GM23338 (cell line): ENCODE measurements at regions not wholly inside any gene's neighbourhood (a gene's known extent, or its start where the extent isn't known, plus 50 kb on each side); places are given as distances from the start of the nearest gene placed in this dataset.

Experiments used
- CREB1 ChIP-seq: fragments of 250-450 bp; sonication (Bioruptor Pico); IDR thresholded peaks from 2 replicates; pipeline ENCODE4 v1.5.0; 2020; ENCODE audit warnings: low read depth, mild to moderate bottlenecking, moderate library complexity
- EZH2 ChIP-seq: fragments of 200-600 bp; sonication (generic); IDR thresholded peaks from one replicate; pipeline ENCODE4 v1.8.0; 2017; ENCODE audit warnings: antibody characterized with exemption, mild to moderate bottlenecking, low read depth; ENCODE audit not compliant: unreplicated experiment
- JUNB ChIP-seq: IDR thresholded peaks from one replicate; pipeline ENCODE4 v1.6.1; 2016; ENCODE audit warnings: antibody characterized with exemption; ENCODE audit not compliant: unreplicated experiment
- NANOG ChIP-seq: IDR thresholded peaks from 2 replicates; pipeline ENCODE4 v1.6.1; 2016; ENCODE audit warnings: antibody characterized with exemption, borderline replicate concordance
- POLR2AphosphoS5 ChIP-seq: IDR thresholded peaks from 2 replicates; pipeline ENCODE4 v1.6.1; 2016; ENCODE audit warnings: antibody characterized with exemption, low read depth
- STAT1 ChIP-seq: IDR thresholded peaks from one replicate; pipeline ENCODE4 v1.6.1; 2016; ENCODE audit warnings: antibody characterized with exemption; ENCODE audit not compliant: unreplicated experiment
- TF ChIP-seq, protein P1 (sequence below): fragments of 250-450 bp; sonication (Bioruptor Pico); IDR thresholded peaks from 2 replicates; pipeline ENCODE4 v1.5.0; 2020; ENCODE audit warnings: mild to moderate bottlenecking, moderate library complexity
- TF ChIP-seq, protein P2 (sequence below): IDR thresholded peaks from 2 replicates; pipeline ENCODE4 v1.6.1; 2016; ENCODE audit warnings: antibody characterized with exemption
- TF ChIP-seq, protein P3 (sequence below): IDR thresholded peaks from one replicate; pipeline ENCODE4 v1.6.1; 2018; ENCODE audit warnings: antibody characterized with exemption; ENCODE audit not compliant: unreplicated experiment
- TF ChIP-seq, protein P4 (sequence below), 2 experiments: fragments of 200-600 bp in 1 of 2; sonication (generic) in 1 of 2; conservative IDR thresholded peaks; 2 replicates each; pipeline versions ENCODE4 v1.5.1 to v1.6.1; 2016 to 2017; ENCODE audit warnings: antibody characterized with exemption in 2 of 2, low read depth in 2 of 2, mild to moderate bottlenecking in 2 of 2, moderate library complexity in 1 of 2

DNA sequence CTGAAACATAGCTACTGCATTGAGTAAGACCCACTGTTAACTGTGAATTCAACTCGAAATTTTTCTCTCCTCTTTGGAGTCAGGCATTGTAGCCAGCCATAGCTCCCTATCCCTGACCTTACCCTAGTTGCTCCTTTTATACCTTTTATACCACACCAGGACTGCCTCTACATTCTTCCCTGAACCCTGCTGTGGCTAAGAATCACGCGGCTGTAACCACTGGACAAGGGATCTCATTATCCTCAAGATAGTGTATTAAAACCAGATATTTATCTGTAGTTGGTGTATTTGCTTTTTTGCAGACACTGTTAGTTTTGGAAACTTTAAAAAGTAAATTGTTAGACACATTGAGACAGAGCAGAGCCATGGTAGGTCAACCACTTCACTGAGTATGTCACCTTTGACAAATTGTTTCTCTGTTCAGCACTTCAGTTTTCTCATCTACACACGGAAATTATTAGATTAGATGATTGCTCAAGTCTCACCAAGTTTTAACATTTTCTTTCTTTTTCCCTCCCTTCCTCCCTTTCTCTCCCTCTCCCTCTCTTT is 136.5 kb upstream of the PRNP start (continued):
- TF ChIP-seq, protein P1, sequence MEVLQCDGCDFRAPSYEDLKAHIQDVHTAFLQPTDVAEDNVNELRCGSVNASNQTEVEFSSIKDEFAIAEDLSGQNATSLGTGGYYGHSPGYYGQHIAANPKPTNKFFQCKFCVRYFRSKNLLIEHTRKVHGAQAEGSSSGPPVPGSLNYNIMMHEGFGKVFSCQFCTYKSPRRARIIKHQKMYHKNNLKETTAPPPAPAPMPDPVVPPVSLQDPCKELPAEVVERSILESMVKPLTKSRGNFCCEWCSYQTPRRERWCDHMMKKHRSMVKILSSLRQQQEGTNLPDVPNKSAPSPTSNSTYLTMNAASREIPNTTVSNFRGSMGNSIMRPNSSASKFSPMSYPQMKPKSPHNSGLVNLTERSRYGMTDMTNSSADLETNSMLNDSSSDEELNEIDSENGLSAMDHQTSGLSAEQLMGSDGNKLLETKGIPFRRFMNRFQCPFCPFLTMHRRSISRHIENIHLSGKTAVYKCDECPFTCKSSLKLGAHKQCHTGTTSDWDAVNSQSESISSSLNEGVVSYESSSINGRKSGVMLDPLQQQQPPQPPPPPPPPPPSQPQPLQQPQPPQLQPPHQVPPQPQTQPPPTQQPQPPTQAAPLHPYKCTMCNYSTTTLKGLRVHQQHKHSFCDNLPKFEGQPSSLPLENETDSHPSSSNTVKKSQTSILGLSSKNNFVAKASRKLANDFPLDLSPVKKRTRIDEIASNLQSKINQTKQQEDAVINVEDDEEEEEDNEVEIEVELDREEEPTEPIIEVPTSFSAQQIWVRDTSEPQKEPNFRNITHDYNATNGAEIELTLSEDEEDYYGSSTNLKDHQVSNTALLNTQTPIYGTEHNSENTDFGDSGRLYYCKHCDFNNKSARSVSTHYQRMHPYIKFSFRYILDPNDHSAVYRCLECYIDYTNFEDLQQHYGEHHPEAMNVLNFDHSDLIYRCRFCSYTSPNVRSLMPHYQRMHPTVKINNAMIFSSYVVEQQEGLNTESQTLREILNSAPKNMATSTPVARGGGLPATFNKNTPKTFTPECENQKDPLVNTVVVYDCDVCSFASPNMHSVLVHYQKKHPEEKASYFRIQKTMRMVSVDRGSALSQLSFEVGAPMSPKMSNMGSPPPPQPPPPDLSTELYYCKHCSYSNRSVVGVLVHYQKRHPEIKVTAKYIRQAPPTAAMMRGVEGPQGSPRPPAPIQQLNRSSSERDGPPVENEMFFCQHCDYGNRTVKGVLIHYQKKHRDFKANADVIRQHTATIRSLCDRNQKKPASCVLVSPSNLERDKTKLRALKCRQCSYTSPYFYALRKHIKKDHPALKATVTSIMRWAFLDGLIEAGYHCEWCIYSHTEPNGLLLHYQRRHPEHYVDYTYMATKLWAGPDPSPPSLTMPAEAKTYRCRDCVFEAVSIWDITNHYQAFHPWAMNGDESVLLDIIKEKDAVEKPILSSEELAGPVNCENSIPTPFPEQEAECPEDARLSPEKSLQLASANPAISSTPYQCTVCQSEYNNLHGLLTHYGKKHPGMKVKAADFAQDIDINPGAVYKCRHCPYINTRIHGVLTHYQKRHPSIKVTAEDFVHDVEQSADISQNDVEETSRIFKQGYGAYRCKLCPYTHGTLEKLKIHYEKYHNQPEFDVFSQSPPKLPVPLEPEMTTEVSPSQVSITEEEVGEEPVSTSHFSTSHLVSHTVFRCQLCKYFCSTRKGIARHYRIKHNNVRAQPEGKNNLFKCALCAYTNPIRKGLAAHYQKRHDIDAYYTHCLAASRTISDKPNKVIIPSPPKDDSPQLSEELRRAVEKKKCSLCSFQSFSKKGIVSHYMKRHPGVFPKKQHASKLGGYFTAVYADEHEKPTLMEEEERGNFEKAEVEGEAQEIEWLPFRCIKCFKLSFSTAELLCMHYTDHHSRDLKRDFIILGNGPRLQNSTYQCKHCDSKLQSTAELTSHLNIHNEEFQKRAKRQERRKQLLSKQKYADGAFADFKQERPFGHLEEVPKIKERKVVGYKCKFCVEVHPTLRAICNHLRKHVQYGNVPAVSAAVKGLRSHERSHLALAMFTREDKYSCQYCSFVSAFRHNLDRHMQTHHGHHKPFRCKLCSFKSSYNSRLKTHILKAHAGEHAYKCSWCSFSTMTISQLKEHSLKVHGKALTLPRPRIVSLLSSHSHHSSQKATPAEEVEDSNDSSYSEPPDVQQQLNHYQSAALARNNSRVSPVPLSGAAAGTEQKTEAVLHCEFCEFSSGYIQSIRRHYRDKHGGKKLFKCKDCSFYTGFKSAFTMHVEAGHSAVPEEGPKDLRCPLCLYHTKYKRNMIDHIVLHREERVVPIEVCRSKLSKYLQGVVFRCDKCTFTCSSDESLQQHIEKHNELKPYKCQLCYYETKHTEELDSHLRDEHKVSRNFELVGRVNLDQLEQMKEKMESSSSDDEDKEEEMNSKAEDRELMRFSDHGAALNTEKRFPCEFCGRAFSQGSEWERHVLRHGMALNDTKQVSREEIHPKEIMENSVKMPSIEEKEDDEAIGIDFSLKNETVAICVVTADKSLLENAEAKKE = no peak
- TF ChIP-seq STAT1 (no peak), NANOG (no peak), JUNB (no peak), CREB1 (CRISPR knock-in tag) (no peak), EZH2 (no peak), POLR2AphosphoS5 (no peak)
- TF ChIP-seq, protein P2, sequence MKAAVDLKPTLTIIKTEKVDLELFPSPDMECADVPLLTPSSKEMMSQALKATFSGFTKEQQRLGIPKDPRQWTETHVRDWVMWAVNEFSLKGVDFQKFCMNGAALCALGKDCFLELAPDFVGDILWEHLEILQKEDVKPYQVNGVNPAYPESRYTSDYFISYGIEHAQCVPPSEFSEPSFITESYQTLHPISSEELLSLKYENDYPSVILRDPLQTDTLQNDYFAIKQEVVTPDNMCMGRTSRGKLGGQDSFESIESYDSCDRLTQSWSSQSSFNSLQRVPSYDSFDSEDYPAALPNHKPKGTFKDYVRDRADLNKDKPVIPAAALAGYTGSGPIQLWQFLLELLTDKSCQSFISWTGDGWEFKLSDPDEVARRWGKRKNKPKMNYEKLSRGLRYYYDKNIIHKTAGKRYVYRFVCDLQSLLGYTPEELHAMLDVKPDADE = no peak
- TF ChIP-seq, protein P3, sequence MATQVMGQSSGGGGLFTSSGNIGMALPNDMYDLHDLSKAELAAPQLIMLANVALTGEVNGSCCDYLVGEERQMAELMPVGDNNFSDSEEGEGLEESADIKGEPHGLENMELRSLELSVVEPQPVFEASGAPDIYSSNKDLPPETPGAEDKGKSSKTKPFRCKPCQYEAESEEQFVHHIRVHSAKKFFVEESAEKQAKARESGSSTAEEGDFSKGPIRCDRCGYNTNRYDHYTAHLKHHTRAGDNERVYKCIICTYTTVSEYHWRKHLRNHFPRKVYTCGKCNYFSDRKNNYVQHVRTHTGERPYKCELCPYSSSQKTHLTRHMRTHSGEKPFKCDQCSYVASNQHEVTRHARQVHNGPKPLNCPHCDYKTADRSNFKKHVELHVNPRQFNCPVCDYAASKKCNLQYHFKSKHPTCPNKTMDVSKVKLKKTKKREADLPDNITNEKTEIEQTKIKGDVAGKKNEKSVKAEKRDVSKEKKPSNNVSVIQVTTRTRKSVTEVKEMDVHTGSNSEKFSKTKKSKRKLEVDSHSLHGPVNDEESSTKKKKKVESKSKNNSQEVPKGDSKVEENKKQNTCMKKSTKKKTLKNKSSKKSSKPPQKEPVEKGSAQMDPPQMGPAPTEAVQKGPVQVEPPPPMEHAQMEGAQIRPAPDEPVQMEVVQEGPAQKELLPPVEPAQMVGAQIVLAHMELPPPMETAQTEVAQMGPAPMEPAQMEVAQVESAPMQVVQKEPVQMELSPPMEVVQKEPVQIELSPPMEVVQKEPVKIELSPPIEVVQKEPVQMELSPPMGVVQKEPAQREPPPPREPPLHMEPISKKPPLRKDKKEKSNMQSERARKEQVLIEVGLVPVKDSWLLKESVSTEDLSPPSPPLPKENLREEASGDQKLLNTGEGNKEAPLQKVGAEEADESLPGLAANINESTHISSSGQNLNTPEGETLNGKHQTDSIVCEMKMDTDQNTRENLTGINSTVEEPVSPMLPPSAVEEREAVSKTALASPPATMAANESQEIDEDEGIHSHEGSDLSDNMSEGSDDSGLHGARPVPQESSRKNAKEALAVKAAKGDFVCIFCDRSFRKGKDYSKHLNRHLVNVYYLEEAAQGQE = no peak
- TF ChIP-seq, protein P4, sequence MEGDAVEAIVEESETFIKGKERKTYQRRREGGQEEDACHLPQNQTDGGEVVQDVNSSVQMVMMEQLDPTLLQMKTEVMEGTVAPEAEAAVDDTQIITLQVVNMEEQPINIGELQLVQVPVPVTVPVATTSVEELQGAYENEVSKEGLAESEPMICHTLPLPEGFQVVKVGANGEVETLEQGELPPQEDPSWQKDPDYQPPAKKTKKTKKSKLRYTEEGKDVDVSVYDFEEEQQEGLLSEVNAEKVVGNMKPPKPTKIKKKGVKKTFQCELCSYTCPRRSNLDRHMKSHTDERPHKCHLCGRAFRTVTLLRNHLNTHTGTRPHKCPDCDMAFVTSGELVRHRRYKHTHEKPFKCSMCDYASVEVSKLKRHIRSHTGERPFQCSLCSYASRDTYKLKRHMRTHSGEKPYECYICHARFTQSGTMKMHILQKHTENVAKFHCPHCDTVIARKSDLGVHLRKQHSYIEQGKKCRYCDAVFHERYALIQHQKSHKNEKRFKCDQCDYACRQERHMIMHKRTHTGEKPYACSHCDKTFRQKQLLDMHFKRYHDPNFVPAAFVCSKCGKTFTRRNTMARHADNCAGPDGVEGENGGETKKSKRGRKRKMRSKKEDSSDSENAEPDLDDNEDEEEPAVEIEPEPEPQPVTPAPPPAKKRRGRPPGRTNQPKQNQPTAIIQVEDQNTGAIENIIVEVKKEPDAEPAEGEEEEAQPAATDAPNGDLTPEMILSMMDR (conservative IDR thresholded peaks at IDR 0.05; ENCODE audit: low read depth in 2 of 2) = no peak
